IPS DF 6.9 (cell line): ENCODE measurements at regions not wholly inside any gene's neighbourhood (a gene's known extent, or its start where the extent isn't known, plus 50 kb on each side); places are given as distances from the start of the nearest gene placed in this dataset.

Source experiments
- DNase-seq: peaks from one replicate; pipeline ENCODE4 v3.0.0-alpha.2; 2013; ENCODE audit warnings: low read depth, low spot score
- H3K27ac ChIP-seq: one replicate; pipeline ENCODE4 v1.5.1; 2013; ENCODE audit warnings: low read length, control low read depth
- H3K27me3 ChIP-seq: 2 replicates; pipeline ENCODE4 v1.6.1; 2013; ENCODE audit warnings: mild to moderate bottlenecking, low read length; ENCODE audit not compliant: control insufficient read depth, insufficient read depth
- H3K36me3 ChIP-seq: 2 replicates; pipeline ENCODE4 v1.6.1; 2013; ENCODE audit warnings: low read length; ENCODE audit not compliant: control insufficient read depth, insufficient read depth
- H3K4me1 ChIP-seq: 2 replicates; pipeline ENCODE4 v1.6.1; 2013; ENCODE audit warnings: low read length; ENCODE audit not compliant: control insufficient read depth, insufficient read depth
- H3K4me3 ChIP-seq: 2 replicates; pipeline ENCODE4 v1.5.1; 2013; ENCODE audit warnings: mild to moderate bottlenecking, low read length
- H3K9me3 ChIP-seq: 2 replicates; pipeline ENCODE4 v1.6.1; 2013; ENCODE audit warnings: low read length, inconsistent platforms; ENCODE audit not compliant: control insufficient read depth, insufficient read depth
- WGBS: extraction: QIAGEN DNeasy Blood & Tissue Kit; methylation state at CpG from one replicate; pipeline ENCODE4 v1.1.7; 2013; ENCODE audit warnings: mixed read lengths, missing lambda C conversion rate; ENCODE audit not compliant: insufficient read length, insufficient coverage; 5-methylcytosine and 5-hydroxymethylcytosine counted together

- H3K4me1 ChIP-seq: no peaks in the 10 kb centered on the region
- H3K4me3 ChIP-seq: no peak overlapping the region
- H3K27me3 ChIP-seq: no peaks in the 10 kb centered on the region
- DNase-seq: no peak
- no peaks in the 10 kb centered on the region for H3K36me3 ChIP-seq
- no CpG with 5 or more reads among the region's 1 CpG for WGBS
- H3K9me3 ChIP-seq: no peaks in the 10 kb centered on the region
- no peak overlapping the region for H3K27ac ChIP-seq
Observed at GRCh38 chr10:64519831-64520230, 998.6 kb downstream of the REEP3 start.

DNA sequence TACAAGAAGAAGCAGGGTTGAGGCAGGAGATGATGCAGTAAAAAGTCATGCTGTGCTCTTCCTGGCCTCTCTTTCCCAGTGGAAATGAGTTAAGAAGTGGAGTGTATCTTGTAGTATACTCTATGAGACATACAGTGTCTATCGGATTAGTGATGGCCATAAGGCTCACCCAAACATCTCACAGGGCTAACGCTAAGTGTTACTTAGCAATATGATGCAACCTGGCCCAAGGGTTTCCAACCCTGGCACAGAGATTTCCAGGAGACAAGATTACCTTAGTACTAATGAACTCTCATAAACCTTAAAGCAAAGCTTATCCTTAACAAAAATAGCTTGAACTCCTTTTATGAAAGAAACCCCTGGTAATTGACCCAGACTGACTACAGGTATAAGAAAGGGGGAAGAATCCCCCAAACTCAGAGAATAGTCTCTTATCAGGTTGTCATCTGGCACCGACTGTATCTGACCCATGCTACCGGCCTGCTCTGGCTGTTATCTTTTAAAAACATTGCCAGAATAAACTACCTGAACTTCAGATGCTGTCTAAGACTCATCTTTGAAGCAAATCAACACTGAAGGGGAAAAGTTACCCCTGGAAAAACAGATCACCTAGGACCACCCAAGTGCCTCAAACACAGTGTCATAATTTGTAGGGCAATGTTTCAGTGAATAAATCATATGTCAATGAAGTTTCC lies 1002.0 kb downstream of the REEP3 start:
- H3K36me3 ChIP-seq: no peaks in the 10 kb centered on the region
- H3K9me3 ChIP-seq: no peaks in the 10 kb centered on the region
- H3K27ac ChIP-seq: no peak overlapping the region
- no peaks in the 10 kb centered on the region for H3K27me3 ChIP-seq
- H3K4me1 ChIP-seq: no peaks in the 10 kb centered on the region
- WGBS: no CpG with 5 or more reads among the region's 4 CpGs
- no peak overlapping the region for H3K4me3 ChIP-seq
- no peak for DNase-seq

GRCh38 chr10:64528294-64529002 lies 1007.2 kb downstream of the REEP3 start:
- H3K27ac ChIP-seq: no peak overlapping the region
- no peaks in the 10 kb centered on the region for H3K27me3 ChIP-seq
- no peaks in the 10 kb centered on the region for H3K36me3 ChIP-seq
- no peak overlapping the region for H3K4me3 ChIP-seq
- DNase-seq: no peak
- WGBS: no CpG with 5 or more reads among the region's 7 CpGs
- H3K9me3 ChIP-seq: no peaks in the 10 kb centered on the region
- H3K4me1 ChIP-seq: no peaks in the 10 kb centered on the region

DNA sequence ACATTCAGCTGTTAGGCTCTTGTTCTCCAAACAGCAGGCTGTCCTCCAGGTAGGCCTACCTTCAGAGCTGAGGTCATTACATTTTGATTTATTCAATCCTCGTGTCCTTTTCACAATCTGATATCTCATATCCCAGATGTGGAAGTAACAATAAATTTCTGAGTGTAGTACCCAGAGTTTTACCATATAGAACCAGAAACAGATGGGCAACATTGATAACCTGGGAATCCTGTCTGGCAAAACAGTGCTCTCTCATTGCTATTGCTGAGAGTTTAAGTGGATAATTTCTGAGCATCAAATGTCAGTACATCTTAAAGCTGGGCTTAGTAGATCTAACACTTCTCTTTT lies 1007.8 kb downstream of the REEP3 start:
- Histone ChIP-seq H3K36me3 (no peaks in the 10 kb centered on the region), H3K4me3 (no peak overlapping the region), H3K9me3 (no peaks in the 10 kb centered on the region), H3K27ac (no peak overlapping the region), H3K4me1 (no peaks in the 10 kb centered on the region), H3K27me3 (no peaks in the 10 kb centered on the region)
- WGBS: no CpG with 5 or more reads among the region's 1 CpG
- DNase-seq: no peak

GRCh38 chr10:64534616-64535015 lies 1013.4 kb downstream of the REEP3 start:
- H3K4me3 ChIP-seq: no peak overlapping the region
- no CpG with 5 or more reads among the region's 2 CpGs for WGBS
- H3K27me3 ChIP-seq: no peaks in the 10 kb centered on the region
- no peaks in the 10 kb centered on the region for H3K36me3 ChIP-seq
- DNase-seq: no peak
- no peaks in the 10 kb centered on the region for H3K4me1 ChIP-seq
- H3K27ac ChIP-seq: no peak overlapping the region
- no peaks in the 10 kb centered on the region for H3K9me3 ChIP-seq

GRCh38 chr10:64535131-64535867 lies 1014.1 kb downstream of the REEP3 start:
- H3K36me3 ChIP-seq: no peaks in the 10 kb centered on the region
- H3K9me3 ChIP-seq: no peaks in the 10 kb centered on the region
- no peaks in the 10 kb centered on the region for H3K4me1 ChIP-seq
- H3K4me3 ChIP-seq: no peak overlapping the region
- H3K27me3 ChIP-seq: no peaks in the 10 kb centered on the region
- no peak for DNase-seq
- no CpG with 5 or more reads among the region's 9 CpGs for WGBS
- no peak overlapping the region for H3K27ac ChIP-seq

- H3K27me3 ChIP-seq: no peaks in the 10 kb centered on the region
- H3K4me1 ChIP-seq: no peaks in the 10 kb centered on the region
- no peak overlapping the region for H3K27ac ChIP-seq
- DNase-seq: no peak
- no peaks in the 10 kb centered on the region for H3K36me3 ChIP-seq
- no peaks in the 10 kb centered on the region for H3K9me3 ChIP-seq
- no peak overlapping the region for H3K4me3 ChIP-seq
Observed at GRCh38 chr10:64537112-64537511, 1015.9 kb downstream of the REEP3 start.

GRCh38 chr10:64537928-64538327 lies 1016.7 kb downstream of the REEP3 start:
- Histone ChIP-seq H3K9me3 (no peaks in the 10 kb centered on the region), H3K36me3 (no peaks in the 10 kb centered on the region), H3K4me1 (no peaks in the 10 kb centered on the region), H3K27me3 (no peaks in the 10 kb centered on the region), H3K4me3 (no peak overlapping the region), H3K27ac (no peak overlapping the region)
- WGBS: no CpG with 5 or more reads among the region's 5 CpGs
- no peak for DNase-seq

GRCh38 chr10:64546073-64546472 lies 1024.9 kb downstream of the REEP3 start:
- Histone ChIP-seq H3K27ac (no peak overlapping the region), H3K36me3 (no peaks in the 10 kb centered on the region), H3K4me3 (no peak overlapping the region), H3K4me1 (no peaks in the 10 kb centered on the region), H3K27me3 (no peaks in the 10 kb centered on the region), H3K9me3 (no peaks in the 10 kb centered on the region)
- no CpG with 5 or more reads among the region's 3 CpGs for WGBS
- no peak for DNase-seq

DNA sequence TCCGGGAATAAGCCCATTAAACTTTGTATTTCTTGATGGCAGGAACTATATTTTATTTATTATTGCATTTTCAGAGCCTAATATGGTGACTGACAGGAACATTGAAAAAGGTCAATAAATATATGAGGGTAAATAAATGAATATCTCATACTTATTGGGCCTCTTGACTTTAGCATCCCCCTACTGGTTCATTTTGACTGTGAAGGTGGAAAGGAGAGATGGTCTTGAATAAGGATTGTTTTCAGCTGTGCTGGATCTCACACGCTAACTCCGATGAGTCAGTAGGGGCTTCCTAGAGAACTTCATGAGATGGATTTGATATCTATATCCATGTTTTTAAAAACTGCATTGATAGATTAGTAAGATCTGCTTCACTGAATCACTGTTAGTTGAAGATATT lies 1026.0 kb downstream of the REEP3 start:
- H3K36me3 ChIP-seq: no peaks in the 10 kb centered on the region
- no peaks in the 10 kb centered on the region for H3K27me3 ChIP-seq
- H3K27ac ChIP-seq: no peak overlapping the region
- no peaks in the 10 kb centered on the region for H3K4me1 ChIP-seq
- no peak overlapping the region for H3K4me3 ChIP-seq
- DNase-seq: no peak
- no peaks in the 10 kb centered on the region for H3K9me3 ChIP-seq
- no CpG with 5 or more reads among the region's 3 CpGs for WGBS
